B cell (primary cell): ENCODE measurements at regions not wholly inside any gene's neighbourhood (a gene's known extent, or its start where the extent isn't known, plus 50 kb on each side); places are given as distances from the start of the nearest gene placed in this dataset.

Experiments
- EZH2 ChIP-seq: IDR thresholded peaks from 2 replicates; pipeline ENCODE4 v1.6.1; 2012; ENCODE audit warnings: borderline replicate concordance, low read depth, mild to moderate bottlenecking, moderate library complexity, low read length; ENCODE audit not compliant: insufficient read depth, poor library complexity, severe bottlenecking
- TF ChIP-seq, protein P1 (sequence below): fragments of 200-600 bp; IDR thresholded peaks from one replicate; pipeline ENCODE4 v1.8.0; 2022; ENCODE audit warnings: antibody characterized with exemption, mild to moderate bottlenecking

DNA sequence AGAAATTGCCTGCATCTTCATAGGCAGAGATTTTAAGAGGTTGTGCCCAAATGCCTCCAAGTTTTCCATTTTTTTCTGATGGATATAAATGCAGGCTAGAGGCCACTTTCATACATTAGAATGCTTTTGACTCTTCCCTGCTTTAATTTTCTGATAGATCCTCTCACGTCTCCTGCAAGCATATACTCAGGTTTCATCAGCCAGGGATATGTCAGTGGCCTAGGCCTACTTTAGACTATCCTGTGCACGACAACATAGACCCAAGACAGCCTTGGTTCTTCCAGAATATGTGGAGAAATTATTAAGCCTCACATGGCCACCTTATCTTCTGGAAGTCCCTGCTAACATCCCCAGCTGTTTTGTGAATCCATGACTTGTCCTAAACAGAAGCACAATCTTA, 415.9 kb downstream of the TDRD15 start:
- TF ChIP-seq, protein P1, sequence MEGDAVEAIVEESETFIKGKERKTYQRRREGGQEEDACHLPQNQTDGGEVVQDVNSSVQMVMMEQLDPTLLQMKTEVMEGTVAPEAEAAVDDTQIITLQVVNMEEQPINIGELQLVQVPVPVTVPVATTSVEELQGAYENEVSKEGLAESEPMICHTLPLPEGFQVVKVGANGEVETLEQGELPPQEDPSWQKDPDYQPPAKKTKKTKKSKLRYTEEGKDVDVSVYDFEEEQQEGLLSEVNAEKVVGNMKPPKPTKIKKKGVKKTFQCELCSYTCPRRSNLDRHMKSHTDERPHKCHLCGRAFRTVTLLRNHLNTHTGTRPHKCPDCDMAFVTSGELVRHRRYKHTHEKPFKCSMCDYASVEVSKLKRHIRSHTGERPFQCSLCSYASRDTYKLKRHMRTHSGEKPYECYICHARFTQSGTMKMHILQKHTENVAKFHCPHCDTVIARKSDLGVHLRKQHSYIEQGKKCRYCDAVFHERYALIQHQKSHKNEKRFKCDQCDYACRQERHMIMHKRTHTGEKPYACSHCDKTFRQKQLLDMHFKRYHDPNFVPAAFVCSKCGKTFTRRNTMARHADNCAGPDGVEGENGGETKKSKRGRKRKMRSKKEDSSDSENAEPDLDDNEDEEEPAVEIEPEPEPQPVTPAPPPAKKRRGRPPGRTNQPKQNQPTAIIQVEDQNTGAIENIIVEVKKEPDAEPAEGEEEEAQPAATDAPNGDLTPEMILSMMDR = no peak
- TF ChIP-seq EZH2 = no peak
